GM19099 (cell line): ENCODE measurements at regions not wholly inside any gene's neighbourhood (a gene's known extent, or its start where the extent isn't known, plus 50 kb on each side); places are given as distances from the start of the nearest gene placed in this dataset.

ENCODE experiments used
- POLR2A ChIP-seq: IDR thresholded peaks from 3 replicates; pipeline ENCODE4 v1.6.1; 2011; ENCODE audit warnings: low read depth; ENCODE audit not compliant: insufficient read length; ENCODE audit errors: extremely low read depth

DNA sequence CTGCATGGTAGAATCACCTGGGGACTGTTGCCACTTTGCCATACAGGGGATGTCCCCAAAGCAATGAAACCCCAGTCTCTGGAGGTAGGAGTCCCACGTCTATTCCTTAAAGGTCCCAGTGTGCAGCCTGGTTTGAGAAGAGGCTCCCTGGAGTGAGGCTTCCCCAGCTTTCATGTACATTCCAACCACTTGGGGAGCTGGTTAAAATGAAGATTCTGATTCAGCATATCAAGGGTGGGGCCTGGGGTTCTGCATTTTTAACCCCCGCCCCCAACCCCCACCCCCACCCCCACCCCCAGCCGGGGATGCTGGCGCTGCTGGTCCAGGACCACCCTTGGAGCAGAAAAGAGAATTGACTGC is 241.2 kb downstream of the FOXL1 start:
- TF ChIP-seq POLR2A: no peak

DNA sequence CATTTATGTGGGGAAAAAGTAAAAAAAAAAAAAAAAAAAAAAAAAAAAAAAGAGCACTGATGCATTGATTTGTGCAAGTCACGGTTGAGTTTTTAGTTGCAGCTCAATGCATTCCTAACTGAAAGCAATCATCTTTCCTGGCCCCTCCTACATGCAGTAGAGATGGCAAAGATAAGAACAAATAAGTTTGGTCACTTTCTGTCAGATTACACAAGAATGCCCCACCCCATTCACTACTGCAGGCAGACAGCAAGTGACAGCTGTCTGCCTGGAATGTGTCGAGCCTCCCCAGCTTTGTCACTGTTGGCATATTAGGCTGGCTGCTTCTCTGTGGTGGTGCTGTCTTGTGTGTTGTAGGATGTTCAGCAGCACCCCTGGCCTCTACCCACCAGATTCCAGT is 243.5 kb downstream of the FOXL1 start:
- no peak for TF ChIP-seq POLR2A

DNA sequence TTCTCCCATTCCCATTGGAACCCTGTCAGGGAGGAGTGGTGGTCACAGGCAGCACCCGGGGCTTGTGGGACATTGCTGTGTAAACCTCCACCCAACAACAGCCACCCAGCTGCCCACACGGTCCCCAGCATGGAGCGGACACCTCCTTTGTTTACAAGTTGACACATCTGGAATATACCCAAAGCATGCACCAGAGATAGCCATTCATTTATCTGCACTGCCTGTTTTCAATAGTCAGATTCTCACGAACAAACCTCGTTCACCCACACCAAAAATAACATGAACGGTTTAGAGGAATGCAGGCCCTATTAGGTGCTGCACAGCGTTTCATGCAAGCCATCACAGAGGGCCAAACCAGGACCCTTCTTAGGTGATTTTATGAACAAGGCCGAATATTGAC is 244.8 kb downstream of the FOXL1 start:
- TF ChIP-seq POLR2A: no peak

DNA sequence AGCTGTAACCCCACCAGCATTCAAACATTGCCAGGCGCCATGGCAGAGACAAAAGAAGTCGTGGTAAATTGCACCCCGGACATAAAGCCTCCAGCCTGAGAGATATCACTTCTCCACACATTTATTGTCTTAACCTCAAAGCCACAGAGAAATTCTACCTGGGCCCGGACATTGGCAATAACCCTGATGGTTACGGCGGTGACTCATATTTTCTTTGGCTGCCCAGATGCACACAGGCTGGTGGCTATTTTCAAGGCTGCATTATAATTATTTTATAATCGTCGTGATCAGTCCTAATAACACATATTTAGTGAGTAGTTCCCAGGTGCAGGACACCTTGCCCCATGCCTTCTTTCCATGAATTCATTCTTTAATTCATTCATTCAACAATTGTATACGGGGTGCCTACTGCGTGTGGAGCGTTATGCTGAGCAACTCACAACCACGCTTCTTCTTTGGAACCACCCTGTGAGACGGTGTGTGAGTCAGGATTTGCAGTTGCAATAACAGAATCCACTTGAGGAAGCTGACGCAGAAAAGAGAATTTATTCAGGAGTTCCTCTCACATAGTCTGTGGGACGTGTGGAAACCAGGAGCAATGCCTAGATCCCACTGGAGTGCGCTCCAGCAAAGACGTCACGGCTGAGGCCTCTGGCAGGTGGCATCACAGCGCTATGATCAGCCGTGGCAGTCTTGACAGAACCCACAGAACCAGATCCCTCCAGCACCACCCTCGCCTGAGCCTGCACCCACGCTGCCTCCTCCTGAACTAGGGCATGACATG is 245.7 kb downstream of the FOXL1 start:
- no peak for TF ChIP-seq POLR2A

DNA sequence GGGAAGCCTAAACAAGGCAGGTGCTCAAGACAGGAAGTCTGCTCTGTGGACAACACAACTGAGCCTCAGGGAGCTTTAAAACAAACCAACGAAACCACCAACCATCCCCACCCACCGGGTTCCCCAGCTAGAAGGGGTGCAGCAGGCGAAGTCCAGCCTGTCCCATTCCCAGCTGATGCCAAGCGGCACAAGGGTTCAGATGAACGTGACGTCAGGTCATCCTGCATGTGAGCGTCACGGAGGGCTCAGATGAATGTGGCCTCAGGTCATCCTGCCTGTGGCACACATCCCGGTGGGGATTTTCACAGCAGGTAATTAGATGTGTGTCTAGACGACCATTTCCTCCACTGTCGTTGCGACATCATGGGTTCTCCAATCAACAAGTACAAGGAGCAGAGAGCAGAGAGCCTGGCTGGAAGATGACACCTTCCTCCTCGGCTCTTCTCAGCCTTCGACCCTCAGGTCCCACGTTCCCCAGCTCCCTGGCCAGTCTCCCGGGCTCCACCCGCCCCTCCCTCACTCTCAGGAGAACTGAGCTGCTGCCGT is 246.5 kb downstream of the FOXL1 start:
- no peak for TF ChIP-seq POLR2A

GRCh38 chr16:86825631-86826030 is 247.3 kb downstream of the FOXL1 start:
- no peak for TF ChIP-seq POLR2A

GRCh38 chr16:86826941-86827340 is 248.6 kb downstream of the FOXL1 start:
- TF ChIP-seq POLR2A: no peak

- no peak for TF ChIP-seq POLR2A
These were observed 249.2 kb downstream of the FOXL1 start for GRCh38 chr16:86827521-86827920.

- no peak for TF ChIP-seq POLR2A
These were observed 249.9 kb downstream of the FOXL1 start for GRCh38 chr16:86828202-86828601.

GRCh38 chr16:86828653-86829052 is 250.3 kb downstream of the FOXL1 start:
- no peak for TF ChIP-seq POLR2A

- no peak for TF ChIP-seq POLR2A
These were observed 253.0 kb downstream of the FOXL1 start for GRCh38 chr16:86831366-86831765.

DNA sequence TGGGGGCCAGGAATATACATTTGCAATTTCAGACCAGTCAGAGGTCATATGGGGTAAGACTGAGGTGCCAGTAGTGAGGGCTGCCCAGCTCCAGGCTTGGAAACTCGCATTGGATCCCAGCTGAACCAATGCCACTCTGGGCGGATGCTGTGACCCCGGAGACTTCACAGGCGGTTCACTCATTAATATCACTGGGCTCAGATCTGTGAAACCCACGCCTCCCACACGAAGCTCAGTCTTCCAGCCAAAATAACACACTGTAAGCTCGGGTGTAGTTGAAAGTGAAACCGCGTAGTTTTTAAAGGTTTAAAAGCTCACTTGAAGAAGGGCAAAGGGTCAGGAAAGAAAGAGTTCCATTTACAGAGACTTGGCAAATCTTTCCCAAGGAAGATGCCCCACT is 254.8 kb downstream of the FOXL1 start:
- no peak for TF ChIP-seq POLR2A

- no peak for TF ChIP-seq POLR2A
These were observed 256.2 kb downstream of the FOXL1 start for GRCh38 chr16:86834451-86835035.

DNA sequence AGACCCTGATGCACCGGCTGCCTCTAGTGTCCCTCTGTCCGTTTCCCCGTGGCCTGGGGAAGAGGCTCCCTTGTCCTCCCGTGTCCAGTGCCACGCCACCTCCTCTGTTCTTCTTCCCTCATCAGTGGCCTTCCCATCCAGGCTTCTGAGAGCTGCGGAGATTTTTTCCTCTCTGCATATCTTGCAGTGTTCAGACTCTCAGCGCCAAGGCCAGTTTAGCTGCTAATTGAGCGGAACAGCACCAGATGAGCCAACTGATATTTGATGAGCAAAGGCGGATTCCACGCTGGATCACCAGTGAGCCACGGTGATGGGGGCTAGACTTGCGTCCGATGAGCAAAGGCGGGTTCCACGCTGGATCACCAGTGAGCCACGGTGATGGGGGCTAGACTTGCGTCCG is 257.6 kb downstream of the FOXL1 start:
- TF ChIP-seq POLR2A: no peak

DNA sequence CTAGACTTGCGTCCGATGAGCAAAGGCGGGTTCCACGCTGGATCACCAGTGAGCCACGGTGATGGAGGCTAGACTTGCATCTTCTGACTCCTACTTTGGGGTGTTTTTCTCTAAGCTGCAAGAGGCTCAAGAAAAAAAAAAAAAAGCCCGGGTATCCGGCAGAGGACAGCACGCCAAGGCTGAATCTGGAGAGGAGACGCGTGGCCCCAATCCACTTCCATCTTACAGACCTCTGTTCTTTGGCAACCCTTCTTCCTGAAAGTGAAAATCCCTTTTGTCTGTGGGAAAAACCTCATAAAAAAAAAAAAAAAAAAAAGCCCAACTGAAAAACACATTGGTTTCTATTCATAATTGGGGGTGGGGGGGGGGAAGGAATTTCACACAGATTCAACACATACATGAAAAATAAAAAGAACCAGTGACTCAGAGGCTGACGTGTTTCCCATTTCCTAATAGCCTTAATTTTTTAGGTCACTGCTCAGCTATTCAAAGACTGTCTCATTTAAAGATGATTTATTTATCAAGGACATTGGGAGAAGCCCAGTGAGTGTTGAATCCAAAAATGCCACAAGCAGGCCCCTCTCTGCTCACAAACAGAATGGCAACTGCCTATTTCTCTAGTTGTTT is 258.3 kb downstream of the FOXL1 start:
- TF ChIP-seq POLR2A: no peak

- no peak for TF ChIP-seq POLR2A
These were observed 265.5 kb downstream of the FOXL1 start for GRCh38 chr16:86843812-86844211.
